ENCODE measurements at regions not wholly inside any gene's neighbourhood (a gene's known extent, or its start where the extent isn't known, plus 50 kb on each side); places are given as distances from the start of the nearest gene placed in this dataset.

DNA sequence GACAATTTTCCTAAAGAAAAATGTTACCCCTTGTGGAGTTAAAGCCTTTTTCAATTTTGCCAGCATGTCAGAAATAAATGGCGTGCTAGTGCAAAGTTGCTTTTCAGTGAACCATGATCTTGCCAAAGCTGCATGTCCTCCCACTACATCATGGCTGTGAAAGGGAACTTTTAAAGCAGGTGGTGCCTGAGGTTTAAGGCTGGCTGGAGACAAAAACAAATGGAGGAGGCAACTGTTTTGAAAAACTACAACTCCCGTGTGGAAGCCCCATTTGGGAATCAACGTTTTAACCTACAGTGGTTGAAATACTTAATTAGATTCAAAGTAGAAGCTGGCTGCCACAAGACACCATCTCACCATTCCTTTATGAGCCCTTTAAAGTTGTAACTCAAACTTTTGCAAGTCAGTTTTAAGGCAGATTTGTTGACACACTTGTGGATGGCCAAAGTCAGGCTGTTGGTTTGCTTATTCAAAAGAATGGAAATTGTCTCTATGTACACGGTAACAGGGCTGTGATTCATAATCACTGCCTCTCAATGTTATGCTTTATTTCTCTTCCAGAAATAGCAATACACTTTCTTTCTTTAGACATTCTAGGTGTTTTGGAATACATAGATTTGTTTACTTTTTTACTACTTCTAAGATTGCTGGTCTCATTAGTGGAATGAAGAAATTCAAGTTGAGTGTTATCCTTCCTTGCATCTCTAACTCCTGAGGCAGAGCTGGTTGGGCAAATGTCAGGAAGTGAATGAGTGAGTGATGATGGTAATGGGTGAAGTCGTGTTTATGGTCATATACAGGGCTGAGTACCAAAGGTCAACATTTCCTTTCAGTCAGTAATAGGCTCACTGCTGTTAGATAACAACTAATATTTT is 196.4 kb upstream of the GMDS start (continued):
- TF ChIP-seq ADNP (CRISPR knock-in tag; IDR thresholded peaks at IDR 0.05) (no peak), SRSF1 (optimal IDR thresholded peaks at IDR 0.05; ENCODE audit: low read depth, low read length) (no peak), HIVEP1 (CRISPR knock-in tag; IDR thresholded peaks at IDR 0.05) (no peak), ZSCAN12 (CRISPR knock-in tag; IDR thresholded peaks at IDR 0.05) (no peak), ZNF441 (CRISPR knock-in tag; IDR thresholded peaks at IDR 0.05; ENCODE audit: borderline replicate concordance) (no peak), ZNF703 (CRISPR knock-in tag; IDR thresholded peaks at IDR 0.05; ENCODE audit: borderline replicate concordance) (no peak)
- TF ChIP-seq, protein P1, sequence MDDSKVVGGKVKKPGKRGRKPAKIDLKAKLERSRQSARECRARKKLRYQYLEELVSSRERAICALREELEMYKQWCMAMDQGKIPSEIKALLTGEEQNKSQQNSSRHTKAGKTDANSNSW (CRISPR knock-in tag; IDR thresholded peaks at IDR 0.05; ENCODE audit: borderline replicate concordance), result no peak

DNA sequence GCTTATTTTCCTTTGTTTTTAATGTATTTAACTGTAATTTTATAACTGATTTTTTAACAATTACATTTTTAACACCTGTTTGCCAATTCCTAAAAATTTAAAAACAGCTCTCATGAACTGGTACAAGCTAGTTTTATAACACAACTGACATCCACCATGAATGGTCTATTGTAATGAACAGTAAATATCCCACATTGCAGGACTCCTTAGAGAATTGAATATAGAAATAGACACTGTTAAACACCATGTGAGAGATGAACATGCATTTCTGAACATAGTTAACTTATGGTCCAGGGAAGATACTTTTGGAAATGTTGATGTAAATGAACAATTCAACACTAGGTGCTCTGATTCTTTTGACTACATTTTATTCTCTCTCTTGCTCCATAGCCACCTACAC is 195.1 kb upstream of the GMDS start:
- Histone ChIP-seq H3K36me3 (replicated peaks in 1 of 2; ENCODE audit: control insufficient read depth in 1 of 2, insufficient read depth in 2 of 2, low read length in 2 of 2) (no peaks in the 10 kb centered on the region), H3K9me3 (ENCODE audit: low read length) (no peaks in the 10 kb centered on the region), H3K79me2 (ENCODE audit: insufficient read depth, low read length) (no peaks in the 10 kb centered on the region), H4K20me1 (ENCODE audit: insufficient read depth, low read length) (no peaks in the 10 kb centered on the region), H3K4me3 (replicated peaks in 1 of 3; ENCODE audit: insufficient read depth in 1 of 3, low read depth in 2 of 3, low read length in 3 of 3) (no peak overlapping the region), H3K9ac (ENCODE audit: insufficient read depth, low read depth, low read length) (no peak overlapping the region), H3K27me3 (ENCODE audit: control insufficient read depth in 1 of 2, insufficient read depth in 2 of 2, low read length in 2 of 2) (no peaks in the 10 kb centered on the region), H2AFZ (ENCODE audit: low read length) (no peak overlapping the region), H3K27ac (ENCODE audit: extremely low read length, insufficient read depth, low read length) (no peak overlapping the region), H3K4me1 (ENCODE audit: insufficient read depth, low read length) (peaks cover 17% of the 10 kb centered on the region), H3K4me2 (ENCODE audit: low read depth, low read length) (no peak overlapping the region)
- ChIA-PET CTCF (ENCODE audit: low intra/inter-chr PET ratio, low total read pairs) (no interaction called here), POLR2A (no interaction called here)
- ATAC-seq, result no peak
- in situ Hi-C loops (cut with HindIII; ENCODE audit: extremely low pct_ligation_motif_present, low pct_unique_long_range_greater_than_20kb) (no loop called here), intact Hi-C loops (cut with micrococcal nuclease; ENCODE audit: unreplicated experiment) (loop anchor here (10.0 kb wide), 1 partner anchor 256 kb away; no protein-coding TSS in a partner anchor)
- BruUV-seq (replicated peaks), result no TSS peak
- no peak for DNase-seq (ENCODE audit: low spot score)
- no peak for TF ChIP-seq NFE2L2 (IDR thresholded peaks at IDR 0.05; ENCODE audit: low read length)
- no peak for TF ChIP-seq ZNF672 (CRISPR knock-in tag; IDR thresholded peaks at IDR 0.05)
- TF ChIP-seq ZIK1 (CRISPR knock-in tag; IDR thresholded peaks at IDR 0.05; ENCODE audit: borderline replicate concordance, low read depth), result no peak
- TF ChIP-seq ZNF652 (CRISPR knock-in tag; IDR thresholded peaks at IDR 0.05; ENCODE audit: borderline replicate concordance, low read depth), result no peak
- TF ChIP-seq MTF2 (CRISPR knock-in tag; IDR thresholded peaks at IDR 0.05; ENCODE audit: borderline replicate concordance), result no peak
- no peak for TF ChIP-seq ZNF577 (CRISPR knock-in tag; IDR thresholded peaks at IDR 0.05; ENCODE audit: borderline replicate concordance, low read depth)
- TF ChIP-seq, protein P2, sequence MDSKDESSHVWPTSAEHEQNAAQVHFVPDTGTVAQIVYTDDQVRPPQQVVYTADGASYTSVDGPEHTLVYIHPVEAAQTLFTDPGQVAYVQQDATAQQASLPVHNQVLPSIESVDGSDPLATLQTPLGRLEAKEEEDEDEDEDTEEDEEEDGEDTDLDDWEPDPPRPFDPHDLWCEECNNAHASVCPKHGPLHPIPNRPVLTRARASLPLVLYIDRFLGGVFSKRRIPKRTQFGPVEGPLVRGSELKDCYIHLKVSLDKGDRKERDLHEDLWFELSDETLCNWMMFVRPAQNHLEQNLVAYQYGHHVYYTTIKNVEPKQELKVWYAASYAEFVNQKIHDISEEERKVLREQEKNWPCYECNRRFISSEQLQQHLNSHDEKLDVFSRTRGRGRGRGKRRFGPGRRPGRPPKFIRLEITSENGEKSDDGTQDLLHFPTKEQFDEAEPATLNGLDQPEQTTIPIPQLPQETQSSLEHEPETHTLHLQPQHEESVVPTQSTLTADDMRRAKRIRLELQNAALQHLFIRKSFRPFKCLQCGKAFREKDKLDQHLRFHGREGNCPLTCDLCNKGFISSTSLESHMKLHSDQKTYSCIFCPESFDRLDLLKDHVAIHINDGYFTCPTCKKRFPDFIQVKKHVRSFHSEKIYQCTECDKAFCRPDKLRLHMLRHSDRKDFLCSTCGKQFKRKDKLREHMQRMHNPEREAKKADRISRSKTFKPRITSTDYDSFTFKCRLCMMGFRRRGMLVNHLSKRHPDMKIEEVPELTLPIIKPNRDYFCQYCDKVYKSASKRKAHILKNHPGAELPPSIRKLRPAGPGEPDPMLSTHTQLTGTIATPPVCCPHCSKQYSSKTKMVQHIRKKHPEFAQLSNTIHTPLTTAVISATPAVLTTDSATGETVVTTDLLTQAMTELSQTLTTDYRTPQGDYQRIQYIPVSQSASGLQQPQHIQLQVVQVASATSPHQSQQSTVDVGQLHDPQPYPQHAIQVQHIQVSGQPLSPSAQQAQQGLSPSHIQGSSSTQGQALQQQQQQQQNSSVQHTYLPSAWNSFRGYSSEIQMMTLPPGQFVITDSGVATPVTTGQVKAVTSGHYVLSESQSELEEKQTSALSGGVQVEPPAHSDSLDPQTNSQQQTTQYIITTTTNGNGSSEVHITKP (CRISPR knock-in tag; IDR thresholded peaks at IDR 0.05; ENCODE audit: low read depth), result no peak
- no peak for TF ChIP-seq ZBTB20 (CRISPR knock-in tag; IDR thresholded peaks at IDR 0.05; ENCODE audit: borderline replicate concordance, low read depth)
- no peak for TF ChIP-seq ZNF205 (CRISPR knock-in tag; IDR thresholded peaks at IDR 0.05)
- TF ChIP-seq ZNF713 (CRISPR knock-in tag; IDR thresholded peaks at IDR 0.05), result no peak
- TF ChIP-seq FOXP1 (IDR thresholded peaks at IDR 0.05), result no peak
- no peak for TF ChIP-seq FOXP1 (CRISPR knock-in tag; IDR thresholded peaks at IDR 0.05)
- no peak for TF ChIP-seq SYNCRIP (IDR thresholded peaks at IDR 0.05; ENCODE audit: insufficient read depth, low read depth, low read length)
- FAIRE-seq, result no peak
